ENCODE measurements at regions not wholly inside any gene's neighbourhood (a gene's known extent, or its start where the extent isn't known, plus 50 kb on each side); places are given as distances from the start of the nearest gene placed in this dataset.
"Not testable (repeated sequence)": the region's sequence is repeated elsewhere in the genome, so short reads cannot be mapped to it uniquely, and the experiment has no call there.

DNA sequence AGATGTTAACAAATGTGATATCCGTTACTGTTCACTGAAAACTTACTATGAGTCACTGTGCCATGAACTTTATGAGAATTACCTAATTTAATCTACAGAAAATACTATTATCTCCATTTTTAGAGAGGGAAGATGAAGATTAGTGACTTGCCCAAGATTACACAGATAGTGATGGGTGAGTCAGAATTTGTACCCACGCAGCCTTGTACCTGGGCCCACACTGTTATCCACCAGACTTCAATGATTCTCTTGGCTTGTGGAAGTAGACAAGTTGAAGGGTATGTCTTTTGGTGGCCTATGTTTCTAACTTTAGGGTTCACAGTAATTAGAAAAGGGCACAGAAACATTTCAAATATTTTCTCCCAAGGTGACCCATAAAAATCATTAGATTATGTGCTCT, 472.5 kb upstream of the NR3C2 start:
- DNase-seq (ENCODE audit: extremely low read depth, low read depth): no peak
- TF ChIP-seq, protein P1, sequence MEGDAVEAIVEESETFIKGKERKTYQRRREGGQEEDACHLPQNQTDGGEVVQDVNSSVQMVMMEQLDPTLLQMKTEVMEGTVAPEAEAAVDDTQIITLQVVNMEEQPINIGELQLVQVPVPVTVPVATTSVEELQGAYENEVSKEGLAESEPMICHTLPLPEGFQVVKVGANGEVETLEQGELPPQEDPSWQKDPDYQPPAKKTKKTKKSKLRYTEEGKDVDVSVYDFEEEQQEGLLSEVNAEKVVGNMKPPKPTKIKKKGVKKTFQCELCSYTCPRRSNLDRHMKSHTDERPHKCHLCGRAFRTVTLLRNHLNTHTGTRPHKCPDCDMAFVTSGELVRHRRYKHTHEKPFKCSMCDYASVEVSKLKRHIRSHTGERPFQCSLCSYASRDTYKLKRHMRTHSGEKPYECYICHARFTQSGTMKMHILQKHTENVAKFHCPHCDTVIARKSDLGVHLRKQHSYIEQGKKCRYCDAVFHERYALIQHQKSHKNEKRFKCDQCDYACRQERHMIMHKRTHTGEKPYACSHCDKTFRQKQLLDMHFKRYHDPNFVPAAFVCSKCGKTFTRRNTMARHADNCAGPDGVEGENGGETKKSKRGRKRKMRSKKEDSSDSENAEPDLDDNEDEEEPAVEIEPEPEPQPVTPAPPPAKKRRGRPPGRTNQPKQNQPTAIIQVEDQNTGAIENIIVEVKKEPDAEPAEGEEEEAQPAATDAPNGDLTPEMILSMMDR (IDR thresholded peaks at IDR 0.05; ENCODE audit: low read depth, low read length, missing control alignments): no peak
- no peak overlapping the region for H3K4me3 ChIP-seq (replicated peaks; ENCODE audit: low read depth, low read length)

DNA sequence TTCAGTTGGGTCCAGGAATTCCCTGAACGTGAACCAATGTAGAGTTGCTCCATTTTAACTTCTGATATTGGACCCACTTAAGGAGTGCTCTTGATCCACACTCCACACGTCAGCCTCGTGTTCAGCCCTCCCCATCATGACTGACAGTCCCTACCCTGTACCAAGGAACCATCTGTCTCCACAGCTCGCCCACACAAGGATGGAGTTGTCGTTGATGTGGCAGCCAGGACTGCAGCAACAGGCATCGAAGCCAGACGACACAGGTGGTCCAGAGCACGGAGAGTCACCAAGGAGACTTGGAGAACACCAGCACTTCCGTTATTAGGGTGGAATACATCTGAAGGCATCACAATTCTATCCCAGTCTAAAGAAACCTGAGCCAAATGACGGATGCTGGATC, 472.1 kb upstream of the NR3C2 start:
- H3K4me3 ChIP-seq (replicated peaks; ENCODE audit: low read depth, low read length): no peak overlapping the region
- DNase-seq (ENCODE audit: extremely low read depth, low read depth): no peak
- TF ChIP-seq, protein P1 (IDR thresholded peaks at IDR 0.05; ENCODE audit: low read depth, low read length, missing control alignments): no peak

DNA sequence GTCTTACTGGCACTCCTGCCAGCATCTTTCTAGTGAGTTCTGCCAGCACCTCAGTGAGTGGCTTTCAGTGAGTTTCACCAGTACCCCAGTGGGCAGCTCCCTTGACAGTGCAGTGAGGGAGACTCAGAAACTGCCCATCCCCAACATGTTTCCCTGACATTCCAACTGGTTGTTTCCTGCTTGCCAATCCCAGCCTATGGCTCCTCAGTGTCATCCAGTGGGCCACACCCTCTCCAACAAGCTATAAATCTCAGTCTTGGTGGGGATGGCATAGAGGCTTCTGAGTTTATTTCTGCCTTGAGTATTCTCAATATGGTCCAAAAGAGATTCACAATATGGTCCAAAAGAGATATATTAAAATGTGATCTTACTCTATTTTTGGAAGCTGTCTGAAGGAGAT, 461.2 kb upstream of the NR3C2 start:
- TF ChIP-seq, protein P1 (IDR thresholded peaks at IDR 0.05; ENCODE audit: low read depth, low read length, missing control alignments): no peak
- H3K4me3 ChIP-seq (replicated peaks; ENCODE audit: low read depth, low read length): no peak overlapping the region
- DNase-seq (ENCODE audit: extremely low read depth, low read depth): no peak

DNA sequence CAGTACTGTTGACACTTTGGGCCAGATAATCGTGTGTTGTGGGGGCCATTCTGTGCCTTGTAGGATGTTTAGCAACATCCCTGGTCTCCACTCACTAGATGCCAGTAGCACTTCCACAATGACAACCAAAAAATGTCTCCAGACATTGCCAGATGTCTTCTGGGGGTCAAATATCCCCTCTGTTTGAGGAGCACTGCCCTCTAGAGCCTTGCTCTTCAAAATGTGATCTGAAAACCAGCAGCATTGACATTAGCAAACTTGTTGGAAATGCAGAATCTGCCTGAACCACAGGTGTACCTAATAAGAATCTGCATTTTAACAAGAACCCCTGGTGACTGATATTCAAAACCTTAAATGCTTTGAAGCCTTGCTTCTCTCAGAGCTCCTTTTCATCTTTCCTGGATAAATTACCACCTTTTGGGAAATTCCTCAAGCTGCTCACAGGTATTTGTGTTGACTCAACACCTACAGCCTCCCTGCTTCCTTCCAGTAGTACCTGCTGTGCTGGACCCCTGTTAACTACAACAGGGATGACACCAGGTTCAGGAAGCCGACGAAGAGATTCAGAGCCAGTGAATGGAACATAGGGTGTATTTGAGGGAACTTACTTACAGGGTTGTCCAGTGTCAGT, 459.0 kb upstream of the NR3C2 start:
- DNase-seq (ENCODE audit: extremely low read depth, low read depth): no peak
- no peak overlapping the region for H3K4me3 ChIP-seq (replicated peaks; ENCODE audit: low read depth, low read length)
- TF ChIP-seq, protein P1 (IDR thresholded peaks at IDR 0.05; ENCODE audit: low read depth, low read length, missing control alignments): no peak

DNA sequence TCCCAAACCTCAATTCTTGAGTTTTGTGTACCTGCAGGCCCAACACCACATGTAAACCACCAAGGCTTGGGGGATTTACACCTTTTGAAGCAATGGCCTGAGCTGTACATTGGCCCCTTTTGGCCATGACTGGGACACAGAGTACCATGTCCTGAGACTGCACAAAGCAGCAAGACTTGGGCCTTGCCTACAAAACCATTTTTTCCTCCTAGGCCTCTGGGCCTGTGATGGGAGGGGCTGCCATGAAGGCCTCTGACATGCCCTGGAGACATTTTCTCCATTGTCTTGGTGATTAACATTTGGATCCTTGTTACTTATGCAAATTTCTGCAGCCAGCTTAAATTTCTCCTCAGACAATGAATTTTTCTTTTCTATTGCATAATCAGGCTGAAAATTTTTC, 455.9 kb upstream of the NR3C2 start:
- DNase-seq (ENCODE audit: extremely low read depth, low read depth); H3K4me3 ChIP-seq (replicated peaks; ENCODE audit: low read depth, low read length): not testable (repeated sequence)

DNA sequence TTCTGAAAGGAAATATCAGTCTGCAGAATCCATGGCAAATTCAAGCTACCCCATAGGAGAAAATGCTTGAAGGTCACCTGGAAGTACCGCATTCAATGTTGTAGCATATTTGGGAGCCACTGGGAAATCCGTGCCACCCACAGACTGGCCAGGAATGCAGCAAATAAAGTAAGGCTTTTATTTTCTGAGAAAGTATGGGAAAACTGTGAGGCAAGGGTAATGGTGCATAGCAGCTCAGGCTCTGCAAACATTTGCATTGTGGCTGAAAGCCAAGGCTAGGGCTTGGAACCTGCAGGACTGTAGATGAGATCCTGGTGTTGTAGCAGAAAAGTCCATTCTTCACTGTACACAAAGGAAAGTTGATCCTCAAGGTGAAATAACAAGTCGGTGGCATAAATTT, 450.9 kb upstream of the NR3C2 start:
- TF ChIP-seq, protein P1 (IDR thresholded peaks at IDR 0.05; ENCODE audit: low read depth, low read length, missing control alignments): no peak
- no peak overlapping the region for H3K4me3 ChIP-seq (replicated peaks; ENCODE audit: low read depth, low read length)
- no peak for DNase-seq (ENCODE audit: extremely low read depth, low read depth)

DNA sequence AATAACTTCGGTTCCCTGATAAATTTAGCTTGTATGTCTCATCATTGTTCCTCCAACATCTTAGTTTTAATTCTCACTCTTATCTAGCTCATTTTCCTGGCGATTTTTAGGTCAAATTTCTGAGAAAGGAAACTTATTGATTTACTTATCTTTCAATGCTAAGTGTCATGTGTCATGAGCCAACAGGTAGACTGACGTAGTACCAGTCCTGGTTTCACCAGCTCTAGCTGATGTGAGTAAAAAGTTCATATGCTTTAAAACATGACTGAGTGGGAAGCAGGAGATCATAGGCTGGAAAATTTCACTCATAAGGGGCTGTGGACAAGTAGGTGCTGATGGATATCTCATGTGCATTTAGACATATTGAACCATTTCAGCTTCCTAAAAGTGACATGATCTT, 441.7 kb upstream of the NR3C2 start:
- TF ChIP-seq, protein P1 (IDR thresholded peaks at IDR 0.05; ENCODE audit: low read depth, low read length, missing control alignments): no peak
- H3K4me3 ChIP-seq (replicated peaks; ENCODE audit: low read depth, low read length): no peak overlapping the region
- no peak for DNase-seq (ENCODE audit: extremely low read depth, low read depth)

Measured in HFF-Myc (cell line).